ENCODE measurements at regions not wholly inside any gene's neighbourhood (a gene's known extent, or its start where the extent isn't known, plus 50 kb on each side); places are given as distances from the start of the nearest gene placed in this dataset.
"Not testable (repeated sequence)": the region's sequence is repeated elsewhere in the genome, so short reads cannot be mapped to it uniquely, and the experiment has no call there.

- DNase-seq (ENCODE audit: low spot score): peak; percentile 63
Measured at GRCh38 chr4:162475246-162475645, 311.4 kb upstream of the FSTL5 start.

- no peak for DNase-seq (ENCODE audit: low spot score)
Measured at GRCh38 chr4:162469977-162470376, 306.2 kb upstream of the FSTL5 start.

GRCh38 chr4:162465356-162465755 lies 301.6 kb upstream of the FSTL5 start:
- DNase-seq (ENCODE audit: low spot score): not testable (repeated sequence)

GRCh38 chr4:162461952-162462351 lies 298.2 kb upstream of the FSTL5 start:
- peak; percentile 19 for DNase-seq (ENCODE audit: low spot score)

- no peak for DNase-seq (ENCODE audit: low spot score)
Measured at GRCh38 chr4:162458051-162458450, 294.3 kb upstream of the FSTL5 start.

- DNase-seq (ENCODE audit: low spot score): no peak
Measured at GRCh38 chr4:162457071-162457865, 293.5 kb upstream of the FSTL5 start.

GRCh38 chr4:162456106-162456505 lies 292.3 kb upstream of the FSTL5 start:
- DNase-seq (ENCODE audit: low spot score): no peak

GRCh38 chr4:162450531-162451035 lies 286.8 kb upstream of the FSTL5 start:
- no peak for DNase-seq (ENCODE audit: low spot score)

- no peak for DNase-seq (ENCODE audit: low spot score)
Measured at GRCh38 chr4:162443510-162443909, 279.7 kb upstream of the FSTL5 start.

GRCh38 chr4:162442128-162442527 lies 278.3 kb upstream of the FSTL5 start:
- no peak for DNase-seq (ENCODE audit: low spot score)

GRCh38 chr4:162422312-162422711 lies 258.5 kb upstream of the FSTL5 start:
- DNase-seq (ENCODE audit: low spot score): no peak

- DNase-seq (ENCODE audit: low spot score): no peak
Measured at GRCh38 chr4:162410854-162411253, 247.1 kb upstream of the FSTL5 start.

GRCh38 chr4:162409048-162409447 lies 245.2 kb upstream of the FSTL5 start:
- DNase-seq (ENCODE audit: low spot score): no peak

GRCh38 chr4:162408309-162408708 lies 244.5 kb upstream of the FSTL5 start:
- no peak for DNase-seq (ENCODE audit: low spot score)

- DNase-seq (ENCODE audit: low spot score): no peak
Measured at GRCh38 chr4:162406637-162407365, 243.0 kb upstream of the FSTL5 start.

- DNase-seq (ENCODE audit: low spot score): no peak
Measured at GRCh38 chr4:162403932-162404331, 240.1 kb upstream of the FSTL5 start.

GRCh38 chr4:162403419-162403818 lies 239.6 kb upstream of the FSTL5 start:
- DNase-seq (ENCODE audit: low spot score): no peak

- no peak for DNase-seq (ENCODE audit: low spot score)
Measured at GRCh38 chr4:162401021-162401420, 237.2 kb upstream of the FSTL5 start.

GRCh38 chr4:162392946-162393345 lies 229.1 kb upstream of the FSTL5 start:
- DNase-seq (ENCODE audit: low spot score): no peak

- no peak for DNase-seq (ENCODE audit: low spot score)
Measured at GRCh38 chr4:162366146-162366545, 202.3 kb upstream of the FSTL5 start.

GRCh38 chr4:162364651-162365050 lies 200.9 kb upstream of the FSTL5 start:
- DNase-seq (ENCODE audit: low spot score): no peak

- DNase-seq (ENCODE audit: low spot score): no peak
Measured at GRCh38 chr4:162360369-162361149, 196.8 kb upstream of the FSTL5 start.
